ENCODE measurements at regions not wholly inside any gene's neighbourhood (a gene's known extent, or its start where the extent isn't known, plus 50 kb on each side); places are given as distances from the start of the nearest gene placed in this dataset.
"Not testable (repeated sequence)": the region's sequence is repeated elsewhere in the genome, so short reads cannot be mapped to it uniquely, and the experiment has no call there.

- H3K27me3 ChIP-seq (replicated peaks; ENCODE audit: insufficient read depth, low read depth, low read length, poor library complexity): no peaks in the 10 kb centered on the region
- intact Hi-C loops (cut with micrococcal nuclease; ENCODE audit: unreplicated experiment): no loop called here
- no peak for DNase-seq (ENCODE audit: low spot score)
- H3K36me3 ChIP-seq (ENCODE audit: insufficient read depth, low read length, poor library complexity, severe bottlenecking): no peaks in the 10 kb centered on the region
- peaks cover 5% of the 10 kb centered on the region for H3K9me3 ChIP-seq (ENCODE audit: low read depth, low read length, poor library complexity, severe bottlenecking)
- H3K4me3 ChIP-seq (ENCODE audit: low read depth, low read length, poor library complexity, severe bottlenecking): no peak overlapping the region
- CTCF ChIA-PET: no interaction called here
- POLR2A ChIA-PET (ENCODE audit: low non-redundant PET): no interaction called here
- H3K27ac ChIP-seq (ENCODE audit: low read depth, low read length, poor library complexity, severe bottlenecking): no peak overlapping the region
- H3K4me1 ChIP-seq (ENCODE audit: insufficient read depth, low read length, poor library complexity, severe bottlenecking): no peaks in the 10 kb centered on the region
- BruUV-seq (replicated peaks): no TSS peak
- TF ChIP-seq EZH2 (IDR thresholded peaks at IDR 0.05; ENCODE audit: borderline replicate concordance, low read depth, low read length, poor library complexity, severe bottlenecking): no peak
- TF ChIP-seq, protein P1, sequence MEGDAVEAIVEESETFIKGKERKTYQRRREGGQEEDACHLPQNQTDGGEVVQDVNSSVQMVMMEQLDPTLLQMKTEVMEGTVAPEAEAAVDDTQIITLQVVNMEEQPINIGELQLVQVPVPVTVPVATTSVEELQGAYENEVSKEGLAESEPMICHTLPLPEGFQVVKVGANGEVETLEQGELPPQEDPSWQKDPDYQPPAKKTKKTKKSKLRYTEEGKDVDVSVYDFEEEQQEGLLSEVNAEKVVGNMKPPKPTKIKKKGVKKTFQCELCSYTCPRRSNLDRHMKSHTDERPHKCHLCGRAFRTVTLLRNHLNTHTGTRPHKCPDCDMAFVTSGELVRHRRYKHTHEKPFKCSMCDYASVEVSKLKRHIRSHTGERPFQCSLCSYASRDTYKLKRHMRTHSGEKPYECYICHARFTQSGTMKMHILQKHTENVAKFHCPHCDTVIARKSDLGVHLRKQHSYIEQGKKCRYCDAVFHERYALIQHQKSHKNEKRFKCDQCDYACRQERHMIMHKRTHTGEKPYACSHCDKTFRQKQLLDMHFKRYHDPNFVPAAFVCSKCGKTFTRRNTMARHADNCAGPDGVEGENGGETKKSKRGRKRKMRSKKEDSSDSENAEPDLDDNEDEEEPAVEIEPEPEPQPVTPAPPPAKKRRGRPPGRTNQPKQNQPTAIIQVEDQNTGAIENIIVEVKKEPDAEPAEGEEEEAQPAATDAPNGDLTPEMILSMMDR (conservative IDR thresholded peaks at IDR 0.05; ENCODE audit: low read depth, low read length): no peak
Observed at GRCh38 chr17:70947636-70948565, 778.6 kb downstream of the KCNJ2 start.

DNA sequence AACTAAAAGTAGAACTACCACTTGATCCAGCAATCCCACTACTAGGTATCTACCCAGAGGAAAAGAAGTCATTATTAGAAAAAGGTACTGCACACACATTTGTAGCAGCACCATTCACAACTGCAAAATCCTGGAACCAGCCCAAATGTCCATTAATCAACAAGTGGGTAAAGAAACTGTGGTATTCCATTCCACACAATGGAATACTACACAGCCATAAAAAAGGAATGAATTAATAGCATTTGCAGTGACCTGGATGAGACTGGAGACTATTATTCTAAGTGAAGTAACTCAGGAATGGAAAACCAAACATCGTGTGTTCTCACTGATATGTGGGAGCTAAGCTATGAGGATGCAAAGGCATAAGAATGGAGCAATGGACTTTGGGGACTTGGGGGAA, 783.8 kb downstream of the KCNJ2 start:
- H3K27ac ChIP-seq (ENCODE audit: low read depth, low read length, poor library complexity, severe bottlenecking); H3K4me3 ChIP-seq (ENCODE audit: low read depth, low read length, poor library complexity, severe bottlenecking); H3K4me1 ChIP-seq (ENCODE audit: insufficient read depth, low read length, poor library complexity, severe bottlenecking); H3K9me3 ChIP-seq (ENCODE audit: low read depth, low read length, poor library complexity, severe bottlenecking); POLR2A ChIA-PET (ENCODE audit: low non-redundant PET); intact Hi-C loops (cut with micrococcal nuclease; ENCODE audit: unreplicated experiment); DNase-seq (ENCODE audit: low spot score); CTCF ChIA-PET; BruUV-seq (replicated peaks); H3K36me3 ChIP-seq (ENCODE audit: insufficient read depth, low read length, poor library complexity, severe bottlenecking); H3K27me3 ChIP-seq (replicated peaks; ENCODE audit: insufficient read depth, low read depth, low read length, poor library complexity): not testable (repeated sequence)

DNA sequence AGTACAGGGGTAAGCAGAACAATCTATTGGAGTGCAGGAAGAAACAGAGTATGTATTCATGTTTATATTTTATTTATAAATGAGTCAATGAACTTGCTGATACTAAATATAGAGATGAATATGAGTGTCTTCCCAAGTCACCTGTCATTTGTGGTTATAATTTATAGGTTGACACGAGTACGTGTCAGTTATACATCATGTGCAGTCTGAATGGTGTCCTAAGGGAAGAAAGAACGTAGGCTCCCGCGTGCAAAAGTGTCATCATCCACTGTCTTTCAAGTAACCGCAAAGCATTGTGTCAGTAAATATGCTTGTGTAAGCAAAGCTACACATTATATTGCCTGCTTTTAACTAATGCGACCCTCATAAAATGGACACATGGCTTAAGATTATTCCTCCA, 786.1 kb downstream of the KCNJ2 start:
- Histone ChIP-seq H3K27ac (ENCODE audit: low read depth, low read length, poor library complexity, severe bottlenecking) (no peak overlapping the region), H3K4me1 (ENCODE audit: insufficient read depth, low read length, poor library complexity, severe bottlenecking) (no peaks in the 10 kb centered on the region), H3K27me3 (replicated peaks; ENCODE audit: insufficient read depth, low read depth, low read length, poor library complexity) (no peaks in the 10 kb centered on the region), H3K9me3 (ENCODE audit: low read depth, low read length, poor library complexity, severe bottlenecking) (no peaks in the 10 kb centered on the region), H3K4me3 (ENCODE audit: low read depth, low read length, poor library complexity, severe bottlenecking) (no peak overlapping the region), H3K36me3 (ENCODE audit: insufficient read depth, low read length, poor library complexity, severe bottlenecking) (no peaks in the 10 kb centered on the region)
- ChIA-PET CTCF (no interaction called here), POLR2A (ENCODE audit: low non-redundant PET) (no interaction called here)
- DNase-seq (ENCODE audit: low spot score): no peak
- no TSS peak for BruUV-seq (replicated peaks)
- TF ChIP-seq EZH2 (IDR thresholded peaks at IDR 0.05; ENCODE audit: borderline replicate concordance, low read depth, low read length, poor library complexity, severe bottlenecking): no peak
- TF ChIP-seq, protein P1 (conservative IDR thresholded peaks at IDR 0.05; ENCODE audit: low read depth, low read length): no peak
- intact Hi-C loops (cut with micrococcal nuclease; ENCODE audit: unreplicated experiment): no loop called here

- CTCF ChIA-PET: no interaction called here
- Histone ChIP-seq H3K36me3 (ENCODE audit: insufficient read depth, low read length, poor library complexity, severe bottlenecking) (no peaks in the 10 kb centered on the region), H3K27ac (ENCODE audit: low read depth, low read length, poor library complexity, severe bottlenecking) (no peak overlapping the region), H3K9me3 (ENCODE audit: low read depth, low read length, poor library complexity, severe bottlenecking) (no peaks in the 10 kb centered on the region), H3K4me1 (ENCODE audit: insufficient read depth, low read length, poor library complexity, severe bottlenecking) (no peaks in the 10 kb centered on the region), H3K4me3 (ENCODE audit: low read depth, low read length, poor library complexity, severe bottlenecking) (no peak overlapping the region), H3K27me3 (replicated peaks; ENCODE audit: insufficient read depth, low read depth, low read length, poor library complexity) (no peaks in the 10 kb centered on the region)
- POLR2A ChIA-PET (ENCODE audit: low non-redundant PET): no interaction called here
- intact Hi-C loops (cut with micrococcal nuclease; ENCODE audit: unreplicated experiment): no loop called here
- BruUV-seq (replicated peaks): no TSS peak
- TF ChIP-seq, protein P1 (conservative IDR thresholded peaks at IDR 0.05; ENCODE audit: low read depth, low read length): no peak
- no peak for TF ChIP-seq EZH2 (IDR thresholded peaks at IDR 0.05; ENCODE audit: borderline replicate concordance, low read depth, low read length, poor library complexity, severe bottlenecking)
- DNase-seq (ENCODE audit: low spot score): no peak
Observed at GRCh38 chr17:70956726-70957125, 787.4 kb downstream of the KCNJ2 start.
